Lung (tissue), 11 donors: ENCODE measurements at regions not wholly inside any gene's neighbourhood (a gene's known extent, or its start where the extent isn't known, plus 50 kb on each side); places are given as distances from the start of the nearest gene placed in this dataset.

Source experiments
- ATAC-seq: fragments of 200-7000 bp; cut with Tn5 transposase; one replicate; pipeline ENCODE4 v1.9.1; 2020; ENCODE audit warnings: moderate number of reproducible peaks; ENCODE audit not compliant: insufficient read depth, low FRiP score
- DNase-seq, 3 donors: peaks; one replicate each; pipeline ENCODE4 v3.0.0-alpha.2; 2013 to 2017
- H3K27ac ChIP-seq, 2 donors: one replicate each; pipeline ENCODE4 v1.5.1; 2013; ENCODE audit warnings: mild to moderate bottlenecking in 2 of 2, moderate library complexity in 2 of 2, control low read depth in 1 of 2, inconsistent platforms in 1 of 2, low read depth in 1 of 2, low read length in 1 of 2
- H3K27me3 ChIP-seq, 3 donors: one replicate each; pipeline ENCODE4 v1.5.1; 2013; ENCODE audit warnings: low read length in 2 of 3; ENCODE audit not compliant: control insufficient read depth in 3 of 3, insufficient read depth in 3 of 3
- H3K36me3 ChIP-seq, 4 donors: one replicate each; pipeline ENCODE4 v1.5.1; 2013; ENCODE audit warnings: low read length in 4 of 4, mild to moderate bottlenecking in 1 of 4, moderate library complexity in 1 of 4; ENCODE audit not compliant: control insufficient read depth in 4 of 4, insufficient read depth in 4 of 4
- H3K4me1 ChIP-seq, 5 donors: one replicate each; pipeline ENCODE4 v1.5.1; 2013; ENCODE audit warnings: low read length in 5 of 5, mild to moderate bottlenecking in 2 of 5, moderate library complexity in 1 of 5; ENCODE audit not compliant: control insufficient read depth in 5 of 5, insufficient read depth in 5 of 5
- H3K4me3 ChIP-seq: one replicate; pipeline ENCODE4 v1.5.1; 2013; ENCODE audit warnings: mild to moderate bottlenecking, control low read depth, moderate library complexity
- H3K9ac ChIP-seq, 2 donors: one replicate each; pipeline ENCODE4 v1.5.1; 2013; ENCODE audit warnings: low read length in 2 of 2, control low read depth in 1 of 2; ENCODE audit not compliant: insufficient read depth in 1 of 2
- H3K9me3 ChIP-seq, 4 donors: one replicate each; pipeline ENCODE4 v1.5.1; 2013; ENCODE audit warnings: low read length in 3 of 4, mild to moderate bottlenecking in 1 of 4, moderate library complexity in 1 of 4; ENCODE audit not compliant: control insufficient read depth in 4 of 4, insufficient read depth in 3 of 4
- WGBS, 2 donors: extraction: QIAGEN DNeasy Blood & Tissue Kit; methylation state at CpG; one replicate each; pipeline ENCODE4 v1.1.7; 2013; 5-methylcytosine and 5-hydroxymethylcytosine counted together
- TF ChIP-seq, protein P1 (sequence below): IDR thresholded peaks from 2 replicates; pipeline ENCODE4 v1.5.1; 2012; ENCODE audit warnings: mild to moderate bottlenecking; ENCODE audit errors: control extremely low read depth, extremely low read depth
- donor health status: control.
- donor health status: control.
- donor health status: Bipolar disorder and iron deficiency.
- donor health status: healthy.
- donor health status: DM: yes; HTN: yes; CAD: no.

DNA sequence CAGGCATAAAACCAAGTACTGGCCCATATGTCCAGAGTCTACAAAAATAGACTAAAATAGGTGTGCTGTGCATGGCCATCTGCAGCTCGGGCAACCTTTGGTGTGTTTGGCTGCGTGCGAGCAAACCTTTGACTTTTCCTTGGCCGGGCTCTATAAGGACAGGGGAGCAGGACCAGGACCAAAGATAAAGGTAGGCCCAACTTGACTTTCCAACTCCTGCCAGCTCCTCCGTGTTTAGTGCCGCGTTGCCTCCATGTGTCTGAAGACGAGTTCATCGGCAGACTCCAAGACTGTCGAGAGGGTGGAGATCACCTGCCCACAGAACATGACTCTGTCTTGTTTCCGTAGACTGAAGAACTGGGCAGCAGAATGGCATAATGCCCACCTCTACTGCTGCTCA lies 375.5 kb downstream of the IRS2 start:
- Histone ChIP-seq H3K27ac (no peak overlapping the region), H3K27me3 (peaks cover 0 to 2% (median 0%) of the 10 kb centered on the region in 3 donors), H3K9ac (no peak overlapping the region), H3K36me3 (no peaks in the 10 kb centered on the region), H3K9me3 (no peaks in the 10 kb centered on the region), H3K4me1 (peaks cover 2 to 11% (median 3%) of the 10 kb centered on the region in 5 donors), H3K4me3 (no peak overlapping the region)
- no peak for DNase-seq
- TF ChIP-seq, protein P1, sequence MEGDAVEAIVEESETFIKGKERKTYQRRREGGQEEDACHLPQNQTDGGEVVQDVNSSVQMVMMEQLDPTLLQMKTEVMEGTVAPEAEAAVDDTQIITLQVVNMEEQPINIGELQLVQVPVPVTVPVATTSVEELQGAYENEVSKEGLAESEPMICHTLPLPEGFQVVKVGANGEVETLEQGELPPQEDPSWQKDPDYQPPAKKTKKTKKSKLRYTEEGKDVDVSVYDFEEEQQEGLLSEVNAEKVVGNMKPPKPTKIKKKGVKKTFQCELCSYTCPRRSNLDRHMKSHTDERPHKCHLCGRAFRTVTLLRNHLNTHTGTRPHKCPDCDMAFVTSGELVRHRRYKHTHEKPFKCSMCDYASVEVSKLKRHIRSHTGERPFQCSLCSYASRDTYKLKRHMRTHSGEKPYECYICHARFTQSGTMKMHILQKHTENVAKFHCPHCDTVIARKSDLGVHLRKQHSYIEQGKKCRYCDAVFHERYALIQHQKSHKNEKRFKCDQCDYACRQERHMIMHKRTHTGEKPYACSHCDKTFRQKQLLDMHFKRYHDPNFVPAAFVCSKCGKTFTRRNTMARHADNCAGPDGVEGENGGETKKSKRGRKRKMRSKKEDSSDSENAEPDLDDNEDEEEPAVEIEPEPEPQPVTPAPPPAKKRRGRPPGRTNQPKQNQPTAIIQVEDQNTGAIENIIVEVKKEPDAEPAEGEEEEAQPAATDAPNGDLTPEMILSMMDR: no peak
- 86 to 90% methylated on average over 11 of the region's 11 CpGs for WGBS, 2 donors
- no peak for ATAC-seq

DNA sequence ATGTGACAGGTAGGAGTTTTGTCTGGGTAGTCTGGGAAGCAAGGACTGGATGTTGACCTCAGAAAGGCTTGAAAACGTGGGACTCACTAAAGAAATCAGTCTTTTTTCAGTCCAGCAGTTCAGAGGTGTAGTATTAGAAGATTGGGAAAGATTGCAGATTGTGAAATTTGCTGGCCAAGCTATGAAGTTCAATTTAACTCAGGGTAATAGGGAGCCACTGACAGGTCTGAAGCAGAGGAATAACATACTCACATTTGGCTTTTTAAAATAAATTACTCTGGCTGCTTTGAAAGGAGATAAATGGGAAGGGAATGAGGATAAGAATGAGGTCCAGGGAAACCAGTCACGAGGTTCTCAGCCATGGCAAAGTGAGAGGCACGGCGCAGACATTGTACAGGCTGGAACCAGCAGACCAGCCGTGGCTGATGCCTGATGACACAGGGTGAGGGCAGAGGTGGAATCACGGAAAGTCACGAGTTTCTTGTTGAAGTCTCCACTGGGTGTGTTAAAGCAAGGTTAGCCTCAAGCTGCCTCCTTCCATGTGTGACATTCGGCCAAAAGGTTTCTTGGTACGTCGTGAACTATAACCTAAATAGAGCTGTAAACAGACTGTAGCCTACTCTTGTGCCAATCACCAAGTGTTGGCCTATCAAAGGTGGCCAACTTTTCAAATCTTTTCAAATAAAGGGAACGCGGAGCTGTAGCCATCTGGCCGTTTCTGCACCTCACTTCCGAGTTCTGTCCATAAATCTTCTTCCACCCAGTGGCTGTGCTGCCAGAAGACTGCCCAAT lies 377.6 kb downstream of the IRS2 start:
- H3K4me3 ChIP-seq: no peak overlapping the region
- TF ChIP-seq, protein P1: no peak
- H3K36me3 ChIP-seq: no peaks in the 10 kb centered on the region
- no peaks in the 10 kb centered on the region for H3K27me3 ChIP-seq
- peaks cover 2 to 11% (median 3%) of the 10 kb centered on the region in 5 donors for H3K4me1 ChIP-seq
- peak in 1 of 3 donors; percentile 23 for DNase-seq
- ATAC-seq: no peak
- no peak overlapping the region for H3K9ac ChIP-seq
- H3K27ac ChIP-seq: no peak overlapping the region
- WGBS, 2 donors: 73% methylated on average over 14 of the region's 14 CpGs
- peaks cover 0 to 2% (median 0%) of the 10 kb centered on the region in 4 donors for H3K9me3 ChIP-seq

DNA sequence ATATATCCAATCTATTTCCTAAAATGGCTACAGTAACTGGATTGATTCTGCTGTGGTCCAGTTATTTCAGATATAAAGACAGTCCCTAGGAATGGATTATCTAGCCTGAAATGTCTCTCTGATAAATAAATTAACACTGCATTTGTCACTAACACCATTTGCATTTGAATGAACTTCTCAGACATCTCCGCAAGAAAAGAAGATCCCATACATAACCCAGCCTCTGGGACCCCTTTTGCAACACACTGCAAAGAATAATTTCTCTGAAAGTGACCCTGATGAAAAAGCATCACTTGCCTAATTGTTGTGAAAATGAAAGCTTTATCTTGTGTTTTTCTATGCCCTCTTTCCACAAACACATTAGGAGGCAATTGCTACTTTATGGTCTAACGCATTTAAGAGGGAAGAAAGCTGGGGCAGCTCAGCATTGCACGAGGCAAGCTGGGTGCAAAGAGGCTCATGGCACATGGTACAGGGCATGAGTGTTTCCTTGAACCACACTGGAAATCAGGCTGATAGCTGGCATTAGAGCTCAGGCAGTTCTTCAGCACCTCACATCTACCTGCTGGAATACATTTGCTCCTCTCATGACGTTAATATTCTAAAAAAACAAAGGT lies 379.9 kb downstream of the IRS2 start:
- 84 to 89% methylated on average over 4 of the region's 4 CpGs for WGBS, 2 donors
- ATAC-seq: no peak
- TF ChIP-seq, protein P1: no peak
- Histone ChIP-seq H3K36me3 (no peaks in the 10 kb centered on the region), H3K4me3 (no peak overlapping the region), H3K27me3 (no peaks in the 10 kb centered on the region), H3K27ac (no peak overlapping the region), H3K9me3 (peaks cover 0 to 2% (median under 1%) of the 10 kb centered on the region in 4 donors), H3K4me1 (no peaks in the 10 kb centered on the region), H3K9ac (no peak overlapping the region)
- DNase-seq: no peak
